WTC11 (cell line): ENCODE measurements at regions not wholly inside any gene's neighbourhood (a gene's known extent, or its start where the extent isn't known, plus 50 kb on each side); places are given as distances from the start of the nearest gene placed in this dataset.

ENCODE experiments used
- ETV6 ChIP-seq: sonication (generic); formaldehyde crosslinking; IDR thresholded peaks from 2 replicates; pipeline ENCODE4 v1.8.1; 2022; ENCODE audit warnings: mild to moderate bottlenecking, missing genetic modification reagents
- FOXP1 ChIP-seq: sonication (generic); formaldehyde crosslinking; IDR thresholded peaks from 2 replicates; pipeline ENCODE4 v1.8.0; 2022; ENCODE audit warnings: missing genetic modification reagents, mild to moderate bottlenecking, moderate library complexity, borderline replicate concordance
- GRHL2 ChIP-seq: fragments of 250-450 bp; sonication (Bioruptor Pico); IDR thresholded peaks from 2 replicates; pipeline ENCODE4 v1.8.0; 2022; ENCODE audit warnings: mild to moderate bottlenecking, moderate library complexity; ENCODE audit not compliant: insufficient replicate concordance, severe bottlenecking
- IRF2 ChIP-seq: sonication (generic); formaldehyde crosslinking; IDR thresholded peaks from 2 replicates; pipeline ENCODE4 v1.8.0; 2022; ENCODE audit warnings: low read depth, missing genetic modification reagents, borderline replicate concordance
- JUN ChIP-seq: sonication (generic); formaldehyde crosslinking; IDR thresholded peaks from 2 replicates; pipeline ENCODE4 v1.8.0; 2023; ENCODE audit warnings: mild to moderate bottlenecking, missing genetic modification reagents
- SP1 ChIP-seq: sonication (generic); formaldehyde crosslinking; conservative IDR thresholded peaks from 2 replicates; pipeline ENCODE4 v1.8.1; 2022; ENCODE audit warnings: missing genetic modification reagents
- TCF7 ChIP-seq: sonication (generic); formaldehyde crosslinking; IDR thresholded peaks from 2 replicates; pipeline ENCODE4 v1.8.0; 2022; ENCODE audit warnings: mild to moderate bottlenecking, low read depth, missing genetic modification reagents, moderate library complexity
- ZNF138 ChIP-seq: sonication (generic); formaldehyde crosslinking; conservative IDR thresholded peaks from 2 replicates; pipeline ENCODE4 v1.8.1; 2022; ENCODE audit warnings: mild to moderate bottlenecking, moderate library complexity, missing genetic modification reagents
- TF ChIP-seq, protein P1 (sequence below): fragments of 200-600 bp; IDR thresholded peaks from 2 replicates; pipeline ENCODE4 v1.8.0; 2022; ENCODE audit warnings: antibody characterized with exemption
- TF ChIP-seq, protein P2 (sequence below): sonication (generic); formaldehyde crosslinking; conservative IDR thresholded peaks from 2 replicates; pipeline ENCODE4 v1.8.1; 2022; ENCODE audit warnings: mild to moderate bottlenecking, missing genetic modification reagents
- TF ChIP-seq, protein P3 (sequence below): fragments of 250-450 bp; sonication (Bioruptor Pico); conservative IDR thresholded peaks from 2 replicates; pipeline ENCODE4 v1.9.0; 2021; ENCODE audit warnings: mild to moderate bottlenecking
- TF ChIP-seq, protein P4 (sequence below): sonication (generic); formaldehyde crosslinking; IDR thresholded peaks from 2 replicates; pipeline ENCODE4 v1.8.0; 2022; ENCODE audit warnings: mild to moderate bottlenecking, missing genetic modification reagents
- TF ChIP-seq, protein P5 (sequence below): sonication (generic); formaldehyde crosslinking; IDR thresholded peaks from 2 replicates; pipeline ENCODE4 v1.8.0; 2022; ENCODE audit warnings: mild to moderate bottlenecking, missing genetic modification reagents

DNA sequence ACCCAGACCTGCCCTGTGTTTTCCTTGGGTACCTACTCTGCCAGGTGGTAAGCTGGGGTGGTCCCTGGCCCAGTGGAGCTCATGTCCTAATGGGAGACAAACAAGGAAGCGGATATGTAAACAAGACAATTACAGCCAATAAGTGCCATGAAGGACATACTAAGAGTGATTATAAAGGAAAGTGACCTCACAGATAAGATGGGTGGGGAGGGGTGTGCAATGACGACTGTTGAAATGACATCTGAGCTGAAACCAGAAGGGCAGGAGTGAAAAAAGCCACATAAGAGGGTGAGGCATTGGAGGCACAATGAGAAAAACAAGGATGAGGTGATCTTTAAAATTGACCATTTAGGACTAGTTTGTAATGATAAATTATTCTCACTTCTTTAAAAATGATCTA is 336.2 kb upstream of the IL12A start:
- TF ChIP-seq, protein P1, sequence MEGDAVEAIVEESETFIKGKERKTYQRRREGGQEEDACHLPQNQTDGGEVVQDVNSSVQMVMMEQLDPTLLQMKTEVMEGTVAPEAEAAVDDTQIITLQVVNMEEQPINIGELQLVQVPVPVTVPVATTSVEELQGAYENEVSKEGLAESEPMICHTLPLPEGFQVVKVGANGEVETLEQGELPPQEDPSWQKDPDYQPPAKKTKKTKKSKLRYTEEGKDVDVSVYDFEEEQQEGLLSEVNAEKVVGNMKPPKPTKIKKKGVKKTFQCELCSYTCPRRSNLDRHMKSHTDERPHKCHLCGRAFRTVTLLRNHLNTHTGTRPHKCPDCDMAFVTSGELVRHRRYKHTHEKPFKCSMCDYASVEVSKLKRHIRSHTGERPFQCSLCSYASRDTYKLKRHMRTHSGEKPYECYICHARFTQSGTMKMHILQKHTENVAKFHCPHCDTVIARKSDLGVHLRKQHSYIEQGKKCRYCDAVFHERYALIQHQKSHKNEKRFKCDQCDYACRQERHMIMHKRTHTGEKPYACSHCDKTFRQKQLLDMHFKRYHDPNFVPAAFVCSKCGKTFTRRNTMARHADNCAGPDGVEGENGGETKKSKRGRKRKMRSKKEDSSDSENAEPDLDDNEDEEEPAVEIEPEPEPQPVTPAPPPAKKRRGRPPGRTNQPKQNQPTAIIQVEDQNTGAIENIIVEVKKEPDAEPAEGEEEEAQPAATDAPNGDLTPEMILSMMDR = no peak
- TF ChIP-seq, protein P2, sequence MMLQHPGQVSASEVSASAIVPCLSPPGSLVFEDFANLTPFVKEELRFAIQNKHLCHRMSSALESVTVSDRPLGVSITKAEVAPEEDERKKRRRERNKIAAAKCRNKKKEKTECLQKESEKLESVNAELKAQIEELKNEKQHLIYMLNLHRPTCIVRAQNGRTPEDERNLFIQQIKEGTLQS (CRISPR knock-in tag) = no peak
- TF ChIP-seq JUN (CRISPR knock-in tag) = no peak
- no peak for TF ChIP-seq SP1 (CRISPR knock-in tag)
- TF ChIP-seq IRF2 (CRISPR knock-in tag) = no peak
- TF ChIP-seq, protein P3, sequence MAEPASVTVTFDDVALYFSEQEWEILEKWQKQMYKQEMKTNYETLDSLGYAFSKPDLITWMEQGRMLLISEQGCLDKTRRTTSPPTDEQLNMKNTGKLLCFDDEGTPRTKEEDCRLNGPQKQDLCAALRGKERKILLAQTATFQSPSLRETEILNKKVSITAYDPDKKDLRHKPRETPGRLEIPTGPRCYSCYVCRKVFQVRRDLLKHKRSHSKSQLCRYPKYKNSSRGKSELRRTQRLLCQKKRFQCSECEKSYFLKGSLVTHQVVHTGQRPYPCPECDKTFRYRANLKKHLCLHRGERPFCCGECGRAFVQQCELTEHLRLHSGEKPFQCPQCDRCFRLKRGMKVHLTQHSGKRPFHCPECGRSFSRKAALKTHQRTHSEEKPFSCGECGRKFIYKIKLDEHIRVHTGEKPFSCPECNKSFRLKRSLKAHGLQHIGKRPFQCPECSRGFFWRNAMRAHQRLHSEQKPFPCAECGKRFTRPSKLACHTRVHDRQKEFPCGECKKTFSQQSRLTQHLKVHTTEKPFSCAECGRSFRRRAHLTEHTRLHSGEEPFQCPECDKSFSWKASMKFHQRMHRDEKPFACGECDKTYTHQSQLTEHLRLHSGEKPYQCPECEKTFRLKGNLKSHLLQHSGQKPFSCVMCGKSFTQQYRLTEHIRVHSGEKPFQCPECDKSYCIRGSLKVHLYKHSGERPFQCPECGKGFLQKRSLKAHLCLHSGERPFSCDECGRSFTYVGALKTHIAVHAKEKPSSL (CRISPR knock-in tag) = no peak
- TF ChIP-seq, protein P4, sequence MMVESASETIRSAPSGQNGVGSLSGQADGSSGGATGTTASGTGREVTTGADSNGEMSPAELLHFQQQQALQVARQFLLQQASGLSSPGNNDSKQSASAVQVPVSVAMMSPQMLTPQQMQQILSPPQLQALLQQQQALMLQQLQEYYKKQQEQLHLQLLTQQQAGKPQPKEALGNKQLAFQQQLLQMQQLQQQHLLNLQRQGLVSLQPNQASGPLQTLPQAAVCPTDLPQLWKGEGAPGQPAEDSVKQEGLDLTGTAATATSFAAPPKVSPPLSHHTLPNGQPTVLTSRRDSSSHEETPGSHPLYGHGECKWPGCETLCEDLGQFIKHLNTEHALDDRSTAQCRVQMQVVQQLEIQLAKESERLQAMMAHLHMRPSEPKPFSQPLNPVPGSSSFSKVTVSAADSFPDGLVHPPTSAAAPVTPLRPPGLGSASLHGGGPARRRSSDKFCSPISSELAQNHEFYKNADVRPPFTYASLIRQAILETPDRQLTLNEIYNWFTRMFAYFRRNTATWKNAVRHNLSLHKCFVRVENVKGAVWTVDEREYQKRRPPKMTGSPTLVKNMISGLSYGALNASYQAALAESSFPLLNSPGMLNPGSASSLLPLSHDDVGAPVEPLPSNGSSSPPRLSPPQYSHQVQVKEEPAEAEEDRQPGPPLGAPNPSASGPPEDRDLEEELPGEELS (CRISPR knock-in tag) = no peak
- TF ChIP-seq GRHL2 (CRISPR knock-in tag) = no peak
- TF ChIP-seq, protein P5, sequence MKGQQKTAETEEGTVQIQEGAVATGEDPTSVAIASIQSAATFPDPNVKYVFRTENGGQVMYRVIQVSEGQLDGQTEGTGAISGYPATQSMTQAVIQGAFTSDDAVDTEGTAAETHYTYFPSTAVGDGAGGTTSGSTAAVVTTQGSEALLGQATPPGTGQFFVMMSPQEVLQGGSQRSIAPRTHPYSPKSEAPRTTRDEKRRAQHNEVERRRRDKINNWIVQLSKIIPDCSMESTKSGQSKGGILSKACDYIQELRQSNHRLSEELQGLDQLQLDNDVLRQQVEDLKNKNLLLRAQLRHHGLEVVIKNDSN (CRISPR knock-in tag) = no peak
- no peak for TF ChIP-seq TCF7 (CRISPR knock-in tag)
- no peak for TF ChIP-seq ETV6
- no peak for TF ChIP-seq FOXP1 (CRISPR knock-in tag)
- TF ChIP-seq ZNF138 (CRISPR knock-in tag) = no peak
